SK-N-SH (cell line): ENCODE measurements at regions not wholly inside any gene's neighbourhood (a gene's known extent, or its start where the extent isn't known, plus 50 kb on each side); places are given as distances from the start of the nearest gene placed in this dataset.

ENCODE experiments used
- CTCF ChIA-PET: fragments of 300-600, 350-600 bp; formaldehyde crosslinking; extraction: SDS; loops from one replicate; lab custom pipeline; 2021; lab: Yijun Ruan, JAX
- POLR2A ChIA-PET: fragments of 350-600 bp; sonication (Branson Sonifier 250); formaldehyde crosslinking; extraction: SDS; loops from one replicate; lab custom pipeline; 2020; ENCODE audit warnings: antibody characterized with exemption, inconsistent platforms; lab: Yijun Ruan, JAX
- DNase-seq: peaks from one replicate; pipeline ENCODE4 v3.0.0; 2012
- H2AFZ ChIP-seq: fragments of 200-600 bp; sonication (generic); 2 replicates; pipeline ENCODE4 v1.8.1; 2016; ENCODE audit warnings: antibody characterized with exemption, mild to moderate bottlenecking, low read depth
- H3F3A ChIP-seq: fragments of 200-600 bp; sonication (generic); replicated peaks from 2 replicates; pipeline ENCODE3; 2016; ENCODE audit warnings: antibody characterized with exemption, mild to moderate bottlenecking; ENCODE audit not compliant: insufficient read depth
- H3K27ac ChIP-seq, 2 experiments: fragments of 200-500 bp in 1 of 2; fragments of 200-600 bp in 1 of 2; sonication (Bioruptor generic) in 1 of 2; sonication (generic), shearing (Covaris generic) in 1 of 2; 2 replicates each; pipeline versions ENCODE4 v1.5.1 to v1.6.1; 2014 to 2016; ENCODE audit warnings: low read depth in 2 of 2, inconsistent platforms in 1 of 2, low read length in 1 of 2, mild to moderate bottlenecking in 1 of 2, mixed read lengths in 1 of 2
- H3K27me3 ChIP-seq: fragments of 200-600 bp; sonication (generic), shearing (Covaris generic); 2 replicates; pipeline ENCODE4 v1.6.1; 2016; ENCODE audit warnings: mixed run types; ENCODE audit not compliant: insufficient read depth
- H3K36me3 ChIP-seq, 2 experiments: fragments of 200-500 bp in 1 of 2; fragments of 200-600 bp in 1 of 2; sonication (Bioruptor generic) in 1 of 2; sonication (generic) in 1 of 2; replicated peaks in 1 of 2; 2 replicates each; pipeline versions ENCODE3 to v1.5.1; 2014 to 2016; ENCODE audit warnings: low read length in 1 of 2, mild to moderate bottlenecking in 1 of 2; ENCODE audit not compliant: insufficient read depth in 2 of 2, control insufficient read depth in 1 of 2
- H3K4me1 ChIP-seq, 2 experiments: fragments of 200-500 bp in 1 of 2; fragments of 200-600 bp in 1 of 2; sonication (Bioruptor generic) in 1 of 2; sonication (generic), shearing (Covaris generic) in 1 of 2; 2 replicates each; pipeline versions ENCODE4 v1.5.1 to v1.6.1; 2014 to 2016; ENCODE audit warnings: low read depth in 1 of 2, low read length in 1 of 2, mixed run types in 1 of 2; ENCODE audit not compliant: insufficient read depth in 2 of 2, control insufficient read depth in 1 of 2
- H3K4me2 ChIP-seq: fragments of 200-600 bp; sonication (generic), shearing (Covaris generic); 2 replicates; pipeline ENCODE4 v1.6.1; 2017; ENCODE audit warnings: mixed run types
- H3K4me3 ChIP-seq, 2 experiments: fragments of 200-500 bp in 1 of 2; fragments of 200-600 bp in 1 of 2; sonication (Bioruptor generic) in 1 of 2; sonication (generic), shearing (Covaris generic) in 1 of 2; 2 replicates each; pipeline versions ENCODE4 v1.5.1 to v1.8.1; 2014 to 2016; ENCODE audit warnings: low read depth in 2 of 2, inconsistent platforms in 1 of 2, low read length in 1 of 2, mild to moderate bottlenecking in 1 of 2, mixed read lengths in 1 of 2, moderate library complexity in 1 of 2
- H3K79me2 ChIP-seq: fragments of 200-600 bp; sonication (generic); 2 replicates; pipeline ENCODE4 v1.8.1; 2017; ENCODE audit warnings: mild to moderate bottlenecking; ENCODE audit not compliant: insufficient read depth
- H3K9ac ChIP-seq: fragments of 200-600 bp; sonication (generic); 2 replicates; pipeline ENCODE4 v1.6.1; 2017; ENCODE audit warnings: mixed run types
- H3K9me2 ChIP-seq: fragments of 200-600 bp; sonication (generic); 2 replicates; pipeline ENCODE4 v1.6.1; 2017; ENCODE audit warnings: mixed run types
- H3K9me3 ChIP-seq: fragments of 200-600 bp; sonication (generic); 2 replicates; pipeline ENCODE4 v1.6.1; 2017; ENCODE audit warnings: mixed run types, mild to moderate bottlenecking, moderate library complexity
- H4K20me1 ChIP-seq: fragments of 200-600 bp; sonication (generic); 2 replicates; pipeline ENCODE4 v1.6.1; 2017; ENCODE audit warnings: mild to moderate bottlenecking, mixed run types; ENCODE audit not compliant: insufficient read depth
- FOSL2 ChIP-seq: IDR thresholded peaks from 2 replicates; pipeline ENCODE4 v1.4.0; 2012; ENCODE audit warnings: low read depth, mild to moderate bottlenecking, moderate library complexity, borderline replicate concordance
- FOXJ3 ChIP-seq: sonication (generic); formaldehyde crosslinking; IDR thresholded peaks from 2 replicates; pipeline ENCODE4 v1.5.1; 2020; ENCODE audit warnings: mild to moderate bottlenecking, missing genetic modification reagents
- FOXM1 ChIP-seq: IDR thresholded peaks from 2 replicates; pipeline ENCODE4 v1.4.0; 2012; ENCODE audit warnings: low read depth, mild to moderate bottlenecking
- GATA2 ChIP-seq: sonication (generic); formaldehyde crosslinking; IDR thresholded peaks from 2 replicates; pipeline ENCODE4 v1.5.0; 2020; ENCODE audit warnings: mild to moderate bottlenecking, missing genetic modification reagents
- JUND ChIP-seq: IDR thresholded peaks from 2 replicates; pipeline ENCODE4 v1.4.0; 2012
- POLR2AphosphoS5 ChIP-seq: IDR thresholded peaks from 2 replicates; pipeline ENCODE4 v1.6.1; 2012; ENCODE audit warnings: low read depth, low read length
- RAD21 ChIP-seq: IDR thresholded peaks from 2 replicates; pipeline ENCODE4 v1.6.1; 2012; ENCODE audit warnings: mild to moderate bottlenecking, low read length
- RFX5 ChIP-seq: IDR thresholded peaks from 2 replicates; pipeline ENCODE4 v1.6.1; 2012; ENCODE audit warnings: mild to moderate bottlenecking, improper control_type of control experiment, low read length
- RXRA ChIP-seq: IDR thresholded peaks from 2 replicates; pipeline ENCODE4 v1.4.0; 2012; ENCODE audit warnings: low read depth, mild to moderate bottlenecking, borderline replicate concordance
- SIN3A ChIP-seq: IDR thresholded peaks from 2 replicates; pipeline ENCODE4 v1.6.1; 2012; ENCODE audit warnings: low read depth, mild to moderate bottlenecking, low read length, moderate library complexity, borderline replicate concordance
- SMC3 ChIP-seq: IDR thresholded peaks from 2 replicates; pipeline ENCODE4 v1.6.1; 2012; ENCODE audit warnings: low read depth, low read length, improper control_type of control experiment
- TAF1 ChIP-seq: IDR thresholded peaks from 2 replicates; pipeline ENCODE4 v1.6.1; 2012; ENCODE audit warnings: low read depth, mild to moderate bottlenecking, low read length, moderate library complexity, borderline replicate concordance
- TCF12 ChIP-seq: IDR thresholded peaks from 2 replicates; pipeline ENCODE4 v1.4.0; 2012
- WGBS: methylation state at CpG from one replicate; pipeline ENCODE4 v1.1.6; 2017; ENCODE audit warnings: low lambda C conversion rate; 5-methylcytosine and 5-hydroxymethylcytosine counted together
- TF ChIP-seq, protein P1 (sequence below): fragments of 150-350 bp; IDR thresholded peaks from 2 replicates; pipeline ENCODE4 v1.6.1; 2016; ENCODE audit warnings: mild to moderate bottlenecking, low read depth, low read length
- TF ChIP-seq, protein P2 (sequence below): IDR thresholded peaks from 2 replicates; pipeline ENCODE4 v1.4.0; 2012; ENCODE audit warnings: low read depth, borderline replicate concordance
- TF ChIP-seq, protein P3 (sequence below): fragments of 200-600 bp; sonication (generic); IDR thresholded peaks from 2 replicates; pipeline ENCODE4 v1.6.1; 2017; ENCODE audit warnings: antibody characterized with exemption, mild to moderate bottlenecking, moderate library complexity

DNA sequence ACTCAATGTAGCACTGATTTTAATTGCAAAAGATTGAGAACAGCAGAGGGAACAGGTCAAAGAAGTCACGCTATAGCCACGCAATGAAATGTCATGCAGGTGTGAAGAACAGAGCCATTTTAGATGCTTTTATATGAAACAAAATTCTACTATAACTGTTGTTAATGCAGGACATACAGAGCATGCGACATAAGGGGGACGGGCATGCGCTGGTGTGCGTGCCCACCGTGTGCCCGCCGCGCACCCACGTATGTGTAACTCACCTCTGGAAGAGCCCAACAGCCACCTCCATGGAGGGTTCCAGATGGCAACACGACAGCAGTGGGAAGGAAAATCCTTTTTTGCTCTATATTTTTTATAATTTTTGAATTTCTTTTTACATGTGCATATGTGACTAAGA, 410.0 kb upstream of the RNF32 start:
- TF ChIP-seq RFX5 = no peak
- POLR2A ChIA-PET = no interaction called here

DNA sequence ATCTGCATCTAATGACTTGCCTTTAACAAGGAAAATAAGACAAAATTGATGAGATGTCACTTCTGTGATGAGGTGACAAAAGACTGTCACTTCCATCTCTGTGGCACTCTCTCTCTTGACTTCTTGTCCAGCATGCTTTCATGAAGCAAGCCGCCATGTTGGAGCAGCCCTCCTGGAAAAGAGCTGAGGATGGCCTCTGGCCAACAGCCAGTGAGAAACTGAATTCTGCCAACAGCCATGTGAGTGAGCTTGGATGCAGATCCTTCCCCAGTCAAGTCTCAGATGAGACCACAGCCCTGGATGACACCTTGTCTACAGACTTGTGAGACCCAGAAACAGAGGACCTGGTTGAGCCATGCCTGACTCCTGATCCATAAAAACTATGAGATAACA, 412.6 kb upstream of the SHH start:
- no peaks in the 10 kb centered on the region for H3K9me3 ChIP-seq
- H3K79me2 ChIP-seq = no peaks in the 10 kb centered on the region
- H3K9ac ChIP-seq = no peak overlapping the region
- H3K9me2 ChIP-seq = no peaks in the 10 kb centered on the region
- POLR2A ChIA-PET = no interaction called here
- WGBS = 6% methylated on average over 1 of the region's 1 CpG
- H3K27me3 ChIP-seq = peaks cover 32% of the 10 kb centered on the region
- no peaks in the 10 kb centered on the region for H3K36me3 ChIP-seq
- H3F3A ChIP-seq = no peaks in the 10 kb centered on the region
- DNase-seq = no peak
- H4K20me1 ChIP-seq = no peaks in the 10 kb centered on the region; the same call in 1 of the 2 replicates
- H3K4me2 ChIP-seq = no peak overlapping the region
- H3K27ac ChIP-seq = no peak overlapping the region
- no peak overlapping the region for H2AFZ ChIP-seq
- no peaks in the 10 kb centered on the region for H3K4me1 ChIP-seq
- H3K4me3 ChIP-seq = no peak overlapping the region
- TF ChIP-seq RXRA = no peak
- no peak for TF ChIP-seq GATA2
- TF ChIP-seq SMC3 = no peak
- TF ChIP-seq, all 33 proteins: peak for 0
- CTCF ChIA-PET = no interaction called here

More for the DNA sequence above, 410.0 kb upstream of the RNF32 start:
- Histone ChIP-seq H2AFZ (no peak overlapping the region), H3K9me3 (no peaks in the 10 kb centered on the region), H3K9me2 (no peaks in the 10 kb centered on the region), H3K4me3 (no peak overlapping the region), H3K79me2 (no peaks in the 10 kb centered on the region), H3K36me3 (no peaks in the 10 kb centered on the region), H3K27me3 (peaks cover 27% of the 10 kb centered on the region; the same call in 1 of the 2 replicates), H4K20me1 (no peaks in the 10 kb centered on the region), H3K4me2 (no peak overlapping the region), H3K4me1 (no peaks in the 10 kb centered on the region), H3K9ac (no peak overlapping the region), H3F3A (no peaks in the 10 kb centered on the region), H3K27ac (no peak overlapping the region)
- no peak for DNase-seq
- WGBS = 51% methylated on average over 12 of the region's 12 CpGs
- CTCF ChIA-PET = no interaction called here

DNA sequence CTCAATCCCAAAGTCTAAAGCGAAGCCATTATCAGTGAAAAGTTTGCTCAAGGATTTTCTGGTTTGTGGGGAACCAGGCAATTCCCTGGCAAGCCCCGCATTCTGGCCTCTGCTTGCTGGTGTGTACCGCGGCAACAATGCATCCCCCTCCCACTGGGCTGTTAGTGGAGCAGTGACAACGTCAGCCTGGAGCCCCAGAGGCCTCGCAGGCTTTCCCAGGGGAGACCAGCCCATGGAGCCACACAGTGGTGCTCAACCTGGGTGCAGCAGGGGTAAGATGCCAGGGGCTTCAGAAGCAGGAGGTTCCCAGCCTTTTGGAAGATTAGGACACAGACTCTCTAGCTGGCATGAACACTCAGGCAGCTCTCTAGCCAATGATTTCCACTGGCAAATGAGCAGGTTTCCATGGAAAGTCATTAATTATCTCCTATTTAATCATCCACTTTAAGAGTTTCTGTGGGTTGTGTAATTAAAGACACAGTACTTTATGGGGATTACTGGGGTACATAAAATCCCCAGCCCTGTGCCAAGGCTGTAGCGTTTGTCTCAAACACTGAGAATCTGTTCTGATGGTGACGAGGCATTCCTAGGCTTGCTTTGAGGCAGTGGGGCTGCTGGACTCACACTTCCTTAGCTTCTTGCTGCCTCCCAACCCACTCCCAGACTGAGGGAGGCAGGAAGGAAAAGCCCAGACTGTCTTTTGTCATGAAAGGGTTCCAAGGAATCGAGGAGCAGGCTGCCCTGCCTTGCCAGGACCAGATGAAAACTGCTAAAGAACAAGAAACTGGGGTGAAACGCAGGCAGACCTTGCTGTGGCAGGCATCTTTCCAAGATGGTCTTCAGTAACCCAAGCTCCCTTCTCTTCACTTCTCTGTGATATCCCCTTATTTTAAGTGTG, 411.9 kb upstream of the SHH start:
- CTCF ChIA-PET = no interaction called here
- Histone ChIP-seq H3K4me3 (no peak overlapping the region), H3K9me3 (no peaks in the 10 kb centered on the region), H3K27ac (no peak overlapping the region), H3K4me2 (no peak overlapping the region), H2AFZ (no peak overlapping the region), H3K4me1 (no peaks in the 10 kb centered on the region), H3K27me3 (peaks cover 39% of the 10 kb centered on the region), H3F3A (no peaks in the 10 kb centered on the region), H3K79me2 (no peaks in the 10 kb centered on the region), H3K9me2 (no peaks in the 10 kb centered on the region), H3K36me3 (no peaks in the 10 kb centered on the region), H3K9ac (no peak overlapping the region), H4K20me1 (no peaks in the 10 kb centered on the region; the same call in 1 of the 2 replicates)
- no peak for DNase-seq
- 5% methylated on average over 10 of the region's 10 CpGs for WGBS
- POLR2A ChIA-PET = no interaction called here
- TF ChIP-seq, protein P1, sequence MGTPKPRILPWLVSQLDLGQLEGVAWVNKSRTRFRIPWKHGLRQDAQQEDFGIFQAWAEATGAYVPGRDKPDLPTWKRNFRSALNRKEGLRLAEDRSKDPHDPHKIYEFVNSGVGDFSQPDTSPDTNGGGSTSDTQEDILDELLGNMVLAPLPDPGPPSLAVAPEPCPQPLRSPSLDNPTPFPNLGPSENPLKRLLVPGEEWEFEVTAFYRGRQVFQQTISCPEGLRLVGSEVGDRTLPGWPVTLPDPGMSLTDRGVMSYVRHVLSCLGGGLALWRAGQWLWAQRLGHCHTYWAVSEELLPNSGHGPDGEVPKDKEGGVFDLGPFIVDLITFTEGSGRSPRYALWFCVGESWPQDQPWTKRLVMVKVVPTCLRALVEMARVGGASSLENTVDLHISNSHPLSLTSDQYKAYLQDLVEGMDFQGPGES = no peak
- TF ChIP-seq FOXM1 (no peak), JUND (no peak), RXRA (no peak), SIN3A (no peak), POLR2AphosphoS5 (no peak), TCF12 (no peak), TAF1 (no peak), RAD21 (no peak), FOSL2 (no peak), FOXJ3 (CRISPR knock-in tag) (no peak)
- TF ChIP-seq, protein P2, sequence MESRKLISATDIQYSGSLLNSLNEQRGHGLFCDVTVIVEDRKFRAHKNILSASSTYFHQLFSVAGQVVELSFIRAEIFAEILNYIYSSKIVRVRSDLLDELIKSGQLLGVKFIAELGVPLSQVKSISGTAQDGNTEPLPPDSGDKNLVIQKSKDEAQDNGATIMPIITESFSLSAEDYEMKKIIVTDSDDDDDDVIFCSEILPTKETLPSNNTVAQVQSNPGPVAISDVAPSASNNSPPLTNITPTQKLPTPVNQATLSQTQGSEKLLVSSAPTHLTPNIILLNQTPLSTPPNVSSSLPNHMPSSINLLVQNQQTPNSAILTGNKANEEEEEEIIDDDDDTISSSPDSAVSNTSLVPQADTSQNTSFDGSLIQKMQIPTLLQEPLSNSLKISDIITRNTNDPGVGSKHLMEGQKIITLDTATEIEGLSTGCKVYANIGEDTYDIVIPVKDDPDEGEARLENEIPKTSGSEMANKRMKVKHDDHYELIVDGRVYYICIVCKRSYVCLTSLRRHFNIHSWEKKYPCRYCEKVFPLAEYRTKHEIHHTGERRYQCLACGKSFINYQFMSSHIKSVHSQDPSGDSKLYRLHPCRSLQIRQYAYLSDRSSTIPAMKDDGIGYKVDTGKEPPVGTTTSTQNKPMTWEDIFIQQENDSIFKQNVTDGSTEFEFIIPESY = no peak
- TF ChIP-seq, protein P3, sequence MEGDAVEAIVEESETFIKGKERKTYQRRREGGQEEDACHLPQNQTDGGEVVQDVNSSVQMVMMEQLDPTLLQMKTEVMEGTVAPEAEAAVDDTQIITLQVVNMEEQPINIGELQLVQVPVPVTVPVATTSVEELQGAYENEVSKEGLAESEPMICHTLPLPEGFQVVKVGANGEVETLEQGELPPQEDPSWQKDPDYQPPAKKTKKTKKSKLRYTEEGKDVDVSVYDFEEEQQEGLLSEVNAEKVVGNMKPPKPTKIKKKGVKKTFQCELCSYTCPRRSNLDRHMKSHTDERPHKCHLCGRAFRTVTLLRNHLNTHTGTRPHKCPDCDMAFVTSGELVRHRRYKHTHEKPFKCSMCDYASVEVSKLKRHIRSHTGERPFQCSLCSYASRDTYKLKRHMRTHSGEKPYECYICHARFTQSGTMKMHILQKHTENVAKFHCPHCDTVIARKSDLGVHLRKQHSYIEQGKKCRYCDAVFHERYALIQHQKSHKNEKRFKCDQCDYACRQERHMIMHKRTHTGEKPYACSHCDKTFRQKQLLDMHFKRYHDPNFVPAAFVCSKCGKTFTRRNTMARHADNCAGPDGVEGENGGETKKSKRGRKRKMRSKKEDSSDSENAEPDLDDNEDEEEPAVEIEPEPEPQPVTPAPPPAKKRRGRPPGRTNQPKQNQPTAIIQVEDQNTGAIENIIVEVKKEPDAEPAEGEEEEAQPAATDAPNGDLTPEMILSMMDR = no peak
